ENCODE measurements at regions not wholly inside any gene's neighbourhood (a gene's known extent, or its start where the extent isn't known, plus 50 kb on each side); places are given as distances from the start of the nearest gene placed in this dataset.

GRCh38 chr4:125838924-125839323, 524.2 kb downstream of the FAT4 start:
- no peak for TF ChIP-seq CTCF (IDR thresholded peaks at IDR 0.05)
- intact Hi-C loops (cut with DNase I; ENCODE audit: low total_unique reads) = no loop called here
- Histone ChIP-seq H3K9me3 (no peaks in the 10 kb centered on the region), H3K27me3 (no peaks in the 10 kb centered on the region), H3K27ac (no peak overlapping the region), H3K4me1 (no peaks in the 10 kb centered on the region), H3K4me3 (no peak overlapping the region), H3K36me3 (no peaks in the 10 kb centered on the region)
- DNase-seq = no peak

- DNase-seq = no peak
- Histone ChIP-seq H3K4me1 (no peaks in the 10 kb centered on the region), H3K36me3 (no peaks in the 10 kb centered on the region), H3K27ac (no peak overlapping the region), H3K4me3 (no peak overlapping the region), H3K27me3 (no peaks in the 10 kb centered on the region), H3K9me3 (no peaks in the 10 kb centered on the region)
- intact Hi-C loops (cut with DNase I; ENCODE audit: low total_unique reads) = no loop called here
- TF ChIP-seq CTCF (IDR thresholded peaks at IDR 0.05) = no peak
Observed at GRCh38 chr4:125843947-125844346, 529.2 kb downstream of the FAT4 start.

- intact Hi-C loops (cut with DNase I; ENCODE audit: low total_unique reads) = no loop called here
- Histone ChIP-seq H3K27me3 (no peaks in the 10 kb centered on the region), H3K27ac (no peak overlapping the region), H3K4me1 (no peaks in the 10 kb centered on the region), H3K9me3 (no peaks in the 10 kb centered on the region), H3K4me3 (no peak overlapping the region), H3K36me3 (no peaks in the 10 kb centered on the region)
- TF ChIP-seq CTCF (IDR thresholded peaks at IDR 0.05) = no peak
- no peak for DNase-seq
Observed at GRCh38 chr4:125847518-125847917, 532.8 kb downstream of the FAT4 start.

GRCh38 chr4:125849869-125850268, 535.1 kb downstream of the FAT4 start:
- H3K9me3 ChIP-seq = no peaks in the 10 kb centered on the region
- no peaks in the 10 kb centered on the region for H3K4me1 ChIP-seq
- H3K4me3 ChIP-seq = no peak overlapping the region
- no peak for TF ChIP-seq CTCF (IDR thresholded peaks at IDR 0.05)
- intact Hi-C loops (cut with DNase I; ENCODE audit: low total_unique reads) = no loop called here
- no peak overlapping the region for H3K27ac ChIP-seq
- no peaks in the 10 kb centered on the region for H3K36me3 ChIP-seq
- DNase-seq = no peak
- no peaks in the 10 kb centered on the region for H3K27me3 ChIP-seq

- no peak for DNase-seq
- intact Hi-C loops (cut with DNase I; ENCODE audit: low total_unique reads) = no loop called here
Observed at GRCh38 chr4:125891597-125892258, 577.0 kb downstream of the FAT4 start.

More at GRCh38 chr4:125891597-125892258, 577.0 kb downstream of the FAT4 start:
- no peaks in the 10 kb centered on the region for H3K27me3 ChIP-seq
- no peak for TF ChIP-seq CTCF (IDR thresholded peaks at IDR 0.05)
- no peaks in the 10 kb centered on the region for H3K9me3 ChIP-seq
- no peaks in the 10 kb centered on the region for H3K4me1 ChIP-seq
- no peaks in the 10 kb centered on the region for H3K36me3 ChIP-seq
- H3K27ac ChIP-seq = no peak overlapping the region
- H3K4me3 ChIP-seq = no peak overlapping the region
